ENCODE measurements at regions not wholly inside any gene's neighbourhood (a gene's known extent, or its start where the extent isn't known, plus 50 kb on each side); places are given as distances from the start of the nearest gene placed in this dataset.
"Not testable (repeated sequence)": the region's sequence is repeated elsewhere in the genome, so short reads cannot be mapped to it uniquely, and the experiment has no call there.

DNA sequence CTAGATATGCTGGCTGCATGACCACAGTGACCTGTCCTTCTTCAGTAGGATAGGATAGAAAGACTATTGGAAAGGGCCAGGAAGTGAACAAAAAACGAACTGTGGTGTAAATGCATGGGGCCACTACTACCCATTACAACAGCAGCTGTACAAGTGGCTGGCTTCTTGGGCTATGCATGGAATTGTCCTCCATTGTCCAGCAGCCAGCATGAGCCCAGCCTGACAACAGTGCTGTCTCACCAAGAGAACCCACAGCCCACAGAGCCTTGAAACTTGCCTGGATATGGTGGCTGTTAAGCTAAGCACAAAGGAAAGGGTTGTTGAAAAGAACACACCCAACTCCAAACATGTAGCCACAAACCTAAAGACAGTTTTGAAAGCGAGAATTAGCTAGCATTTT lies 330.2 kb upstream of the F9 start:
- no peak for DNase-seq (ENCODE audit: low spot score)

DNA sequence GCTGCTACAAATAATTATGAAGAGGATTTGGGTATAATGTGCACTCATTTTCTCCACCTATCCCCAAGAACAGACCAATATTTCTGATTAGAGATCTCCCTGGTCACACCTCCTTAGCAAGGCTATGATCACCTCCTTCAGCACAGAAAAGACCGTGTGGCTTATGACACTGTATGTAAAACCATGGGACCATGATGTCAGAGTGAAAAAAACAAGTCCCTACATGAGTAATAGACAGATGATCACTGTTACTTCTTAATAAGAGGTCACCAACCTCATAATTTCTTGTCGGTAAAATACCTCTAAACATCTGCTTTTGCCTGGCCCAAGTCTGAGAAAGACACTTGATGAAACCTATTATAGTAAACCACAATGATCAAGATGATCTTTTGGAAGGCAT lies 330.6 kb upstream of the F9 start:
- DNase-seq (ENCODE audit: low spot score) = no peak

DNA sequence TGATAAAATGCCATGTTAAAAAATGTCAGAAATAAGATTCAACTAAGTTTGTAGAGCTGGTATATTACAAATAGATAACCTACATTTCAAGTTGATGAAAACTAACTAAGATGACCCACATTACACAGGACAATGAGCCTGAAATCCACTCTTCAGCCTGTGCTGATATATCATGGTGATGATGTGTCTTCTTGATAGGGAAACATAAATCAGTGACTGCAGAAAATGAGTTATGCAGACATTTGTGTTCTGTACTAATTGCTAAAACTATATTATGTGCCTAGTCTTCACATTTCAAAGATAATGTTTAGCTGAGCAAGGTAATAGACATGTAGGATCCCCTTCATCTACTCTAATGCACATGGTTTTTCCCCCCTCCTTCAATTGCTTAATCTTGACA lies 331.6 kb upstream of the F9 start:
- no peak for DNase-seq (ENCODE audit: low spot score)

GRCh38 chrX:139196890-139197289 lies 333.6 kb upstream of the F9 start:
- DNase-seq (ENCODE audit: low spot score) = no peak

- DNase-seq (ENCODE audit: low spot score) = peak; percentile 44
Observed at GRCh38 chrX:139194571-139195280, 335.8 kb upstream of the F9 start.

DNA sequence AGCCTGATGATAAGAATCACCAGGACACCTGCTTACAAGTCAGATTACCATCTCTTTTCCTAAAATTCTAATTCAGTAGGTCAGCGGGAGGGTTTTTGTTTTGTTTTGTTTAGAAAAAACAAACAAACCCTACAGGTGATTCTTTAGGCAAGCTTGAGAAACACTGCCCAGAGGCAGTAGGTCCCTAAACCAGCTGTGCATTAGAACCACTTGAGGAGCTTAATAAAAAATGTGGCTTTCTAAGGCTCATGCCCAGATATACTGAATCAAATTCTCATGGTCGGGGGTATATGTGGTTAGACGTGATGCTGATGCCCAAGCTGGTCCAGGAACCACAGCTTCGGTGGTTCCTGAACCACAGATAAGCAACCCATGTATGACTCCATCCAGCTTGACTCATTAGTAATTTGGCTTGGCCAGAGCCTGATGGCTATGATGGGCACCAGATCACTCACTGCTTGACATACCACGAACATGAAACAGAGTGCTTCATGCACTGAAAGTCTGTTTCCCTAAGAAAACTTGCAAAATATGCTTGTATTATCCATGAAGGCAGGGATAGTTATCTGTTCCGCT lies 338.1 kb upstream of the F9 start:
- DNase-seq (ENCODE audit: low spot score) = no peak

- DNase-seq (ENCODE audit: low spot score) = no peak
Observed at GRCh38 chrX:139191746-139192385, 338.7 kb upstream of the F9 start.

- no peak for DNase-seq (ENCODE audit: low spot score)
Observed at GRCh38 chrX:139191286-139191685, 339.3 kb upstream of the F9 start.

DNA sequence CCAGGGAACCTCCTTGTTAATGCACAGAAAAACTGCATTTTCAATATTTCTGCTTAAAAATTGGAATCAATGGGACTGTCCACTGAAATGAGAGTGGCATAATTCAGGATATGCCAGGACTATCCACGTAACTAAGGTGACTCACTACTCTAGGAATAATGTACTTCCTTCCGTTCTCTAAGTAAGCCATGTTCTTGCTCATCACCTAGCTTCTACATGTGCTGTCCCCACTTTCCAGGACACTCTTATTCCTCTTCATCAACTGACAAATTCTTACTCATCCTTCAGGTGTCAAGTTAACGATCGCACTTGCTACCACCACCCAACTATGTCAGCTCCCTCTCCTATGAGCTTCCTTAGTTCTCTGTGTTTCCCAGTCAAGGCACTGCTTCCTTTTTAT lies 342.8 kb upstream of the F9 start:
- DNase-seq (ENCODE audit: low spot score) = no peak

GRCh38 chrX:139186991-139187390 lies 343.5 kb upstream of the F9 start:
- no peak for DNase-seq (ENCODE audit: low spot score)

GRCh38 chrX:139179592-139179991 lies 350.9 kb upstream of the F9 start:
- DNase-seq (ENCODE audit: low spot score) = no peak

DNA sequence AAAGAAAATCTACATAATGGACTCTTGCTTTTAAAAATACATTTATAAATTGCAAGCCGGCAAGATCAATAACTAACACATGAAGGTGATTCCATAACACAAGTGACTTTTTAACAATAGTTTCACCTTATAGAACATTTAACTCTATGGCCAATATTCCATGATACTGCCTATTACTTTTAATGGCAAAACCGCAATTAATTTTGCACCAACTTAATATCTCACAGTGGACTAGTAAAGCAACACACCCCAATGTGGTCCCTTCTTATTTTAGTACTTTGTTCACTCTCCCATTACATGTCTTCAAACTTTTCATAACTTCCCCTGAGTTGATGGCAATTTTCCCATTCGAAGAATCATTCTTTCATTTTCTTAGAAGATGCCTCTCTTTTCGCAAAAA lies 351.6 kb upstream of the F9 start:
- DNase-seq (ENCODE audit: low spot score) = no peak

DNA sequence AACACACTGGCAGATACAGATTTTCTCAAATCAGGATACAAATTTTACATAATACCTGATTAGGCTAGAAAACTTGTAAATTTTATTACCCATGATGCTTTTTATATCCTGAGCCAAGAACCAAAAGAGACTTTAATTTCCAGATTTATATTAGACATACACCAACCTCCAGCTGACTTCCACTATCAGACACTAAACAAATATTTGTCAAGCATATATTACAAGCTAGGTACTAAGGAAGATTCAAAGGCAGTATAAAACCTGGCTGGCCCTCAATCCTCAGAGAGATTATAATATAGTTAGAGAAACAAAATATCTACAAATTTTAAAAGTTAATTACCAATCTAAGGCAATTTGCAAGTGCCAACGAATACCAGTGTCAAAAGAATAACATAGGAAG lies 357.8 kb upstream of the F9 start:
- DNase-seq (ENCODE audit: low spot score) = no peak

- DNase-seq (ENCODE audit: low spot score) = no peak
Observed at GRCh38 chrX:139170526-139171173, 359.9 kb upstream of the F9 start.

DNA sequence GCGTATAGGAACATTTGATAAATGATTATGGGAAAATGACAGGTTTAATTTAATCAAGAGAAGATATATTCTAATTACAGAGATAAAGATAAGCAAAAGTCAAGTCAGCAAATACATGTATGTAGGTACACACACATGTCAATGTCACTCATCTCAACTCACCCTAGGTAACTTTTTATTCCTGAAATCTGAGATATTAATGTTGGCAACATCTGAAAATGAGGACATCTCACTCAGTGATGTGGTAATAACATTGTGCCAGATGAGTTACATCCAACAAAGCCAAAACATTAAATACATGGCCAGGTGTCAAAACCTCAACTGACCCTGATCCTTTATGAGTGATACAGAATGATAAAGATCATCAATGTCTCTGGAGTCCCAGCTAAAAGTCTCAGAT lies 363.3 kb upstream of the F9 start:
- no peak for DNase-seq (ENCODE audit: low spot score)

DNA sequence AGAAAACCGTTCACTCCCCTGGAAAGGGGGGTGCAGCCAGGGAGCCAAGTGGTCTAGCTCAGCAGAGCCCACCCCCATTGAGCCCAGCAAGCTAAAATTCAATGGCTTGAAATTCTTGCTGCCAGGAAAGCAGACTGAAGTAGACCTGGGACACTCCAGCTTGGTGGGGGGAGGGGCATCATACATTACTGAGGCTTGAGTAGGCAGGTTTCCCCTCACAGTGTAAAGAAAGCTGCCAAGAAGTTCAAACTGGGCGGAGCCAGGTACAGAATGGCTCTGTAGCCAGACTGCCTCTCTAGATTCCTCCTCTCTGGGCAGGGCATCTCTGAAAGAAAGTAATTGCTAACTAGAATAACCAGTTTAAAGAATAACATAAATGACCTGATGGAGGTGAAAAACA lies 372.3 kb upstream of the F9 start:
- no peak for DNase-seq (ENCODE audit: low spot score)

DNA sequence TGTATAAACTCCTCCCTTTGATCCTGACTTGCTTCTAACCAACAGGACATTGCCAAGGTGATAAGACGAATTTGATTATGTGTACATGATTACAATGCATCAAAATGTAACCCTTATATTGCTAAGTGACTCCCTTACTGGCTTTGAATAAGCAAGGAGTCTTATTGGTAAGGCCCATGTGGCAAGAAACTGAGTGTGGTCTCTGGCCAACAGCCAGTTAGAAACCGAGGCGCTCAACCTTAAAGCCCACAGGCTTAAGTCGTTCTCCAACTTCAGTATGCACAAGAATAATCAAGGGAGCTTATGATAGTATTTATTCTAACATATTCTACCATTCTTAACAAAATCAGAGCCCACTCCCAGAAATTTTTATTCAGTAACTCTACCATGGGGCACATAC lies 374.2 kb upstream of the F9 start:
- no peak for DNase-seq (ENCODE audit: low spot score)

DNA sequence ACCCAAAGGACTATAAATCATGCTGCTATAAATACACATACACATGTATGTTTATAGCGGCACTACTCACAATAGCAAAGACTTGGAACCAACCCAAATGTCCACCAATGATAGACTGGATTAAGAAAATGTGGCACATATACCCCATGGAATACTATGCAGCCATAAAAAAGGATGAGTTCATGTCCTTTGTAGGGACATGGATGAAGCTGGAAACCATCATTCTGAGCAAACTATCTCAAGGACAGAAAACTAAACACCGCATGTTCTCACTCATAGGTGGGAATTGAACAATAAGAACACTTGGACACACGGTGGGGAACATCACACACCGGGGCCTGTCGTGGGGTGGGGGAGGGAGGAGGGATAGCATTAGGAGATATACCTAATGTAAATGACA lies 383.9 kb upstream of the F9 start:
- not testable (repeated sequence) for DNase-seq (ENCODE audit: low spot score)

GRCh38 chrX:139141370-139141769 lies 389.2 kb upstream of the F9 start:
- no peak for DNase-seq (ENCODE audit: low spot score)

- DNase-seq (ENCODE audit: low spot score) = no peak
Observed at GRCh38 chrX:139134316-139134715, 396.2 kb upstream of the F9 start.

GRCh38 chrX:139126493-139126892 lies 404.0 kb upstream of the F9 start:
- no peak for DNase-seq (ENCODE audit: low spot score)

- no peak for DNase-seq (ENCODE audit: low spot score)
Observed at GRCh38 chrX:139125916-139126315, 404.6 kb upstream of the F9 start.
